Pancreas (tissue), 10 donors: ENCODE measurements at regions not wholly inside any gene's neighbourhood (a gene's known extent, or its start where the extent isn't known, plus 50 kb on each side); places are given as distances from the start of the nearest gene placed in this dataset.

Experiments used
- ATAC-seq, 4 donors: fragments of 200-7000 bp; cut with Tn5 transposase; one replicate each; pipeline versions ENCODE4 v1.8.0 to v1.9.1; 2020; ENCODE audit warnings: mild to moderate bottlenecking in 4 of 4, moderate library complexity in 4 of 4
- DNase-seq, 6 donors: peaks; one replicate each; pipeline ENCODE4 v3.0.0-alpha.2; 2020
- FAIRE-seq: peaks from 2 replicates; lab custom pipeline; 2012; peaks lifted over from hg19 to GRCh38; lab: Jason Lieb, UNC
- H3K27ac ChIP-seq, 4 donors: fragments of 200-600 bp; sonication (generic); 1 replicate in 3 of 4; 2 replicates in 1 of 4; pipeline versions ENCODE4 v1.5.0 to v1.8.0; 2020
- H3K27me3 ChIP-seq, 4 donors: fragments of 200-600 bp; one replicate each; pipeline ENCODE4 v1.8.0; 2021
- H3K36me3 ChIP-seq, 3 donors: fragments of 200-600 bp; sonication (generic) in 1 of 3; one replicate each; pipeline versions ENCODE4 v1.5.0 to v1.8.0; 2020 to 2021
- H3K4me1 ChIP-seq, 3 donors: fragments of 200-600 bp; one replicate each; pipeline ENCODE4 v1.8.0; 2021
- H3K4me3 ChIP-seq, 4 donors: fragments of 200-600 bp; sonication (generic) in 2 of 4; one replicate each; pipeline versions ENCODE4 v1.5.0 to v1.8.0; 2020 to 2021
- H3K9me3 ChIP-seq, 4 donors: fragments of 200-600 bp; one replicate each; pipeline ENCODE4 v1.8.0; 2021
- CTCF ChIP-seq, 4 donors: fragments of 200-600 bp; sonication (generic) in 3 of 4; IDR thresholded peaks; one replicate each; pipeline versions ENCODE4 v1.5.0 to v1.8.0; 2021; ENCODE audit warnings: antibody characterized with exemption in 4 of 4
- WGBS, 2 donors: extraction: QIAGEN DNeasy Blood & Tissue Kit; methylation state at CpG; one replicate each; pipeline ENCODE4 v1.1.7; 2013; 5-methylcytosine and 5-hydroxymethylcytosine counted together
- intact Hi-C, 3 donors: fragments of 100-400 bp; cut with DNase I; formaldehyde crosslinking; loops; one replicate each; pipeline versions ENCODE4 v1.11.1 to v1.14.2; 2022
- donor health status: healthy with polysubstance abuse.
- donor health status: DM: no; HTN: no; CAD: no; lungs with moderate emphysema.
- donor health status: DM: no; HTN: no; CAD: no.
- donor health status: control.
- donor health status: control.
- donor health status: Bipolar disorder and iron deficiency.
- donor health status: DM: yes; HTN: yes; CAD: no.
- donor health status: DM: no; HTN: no; CAD: no.
- donor health status: DM: no; HTN: no; CAD: no.
- donor health status: DM: yes; HTN: yes; CAD: no.

- no peak for TF ChIP-seq CTCF (IDR thresholded peaks at IDR 0.05)
- DNase-seq (no peak), ATAC-seq (no peak), FAIRE-seq (no peak)
- H3K27ac ChIP-seq = no peak overlapping the region
- no peaks in the 10 kb centered on the region for H3K27me3 ChIP-seq
- H3K4me1 ChIP-seq = no peaks in the 10 kb centered on the region
- intact Hi-C loops = no loop called here
- 26 to 29% methylated on average over 3 of the region's 3 CpGs for WGBS, 2 donors
- H3K4me3 ChIP-seq = no peak overlapping the region
- H3K9me3 ChIP-seq = no peaks in the 10 kb centered on the region
- no peaks in the 10 kb centered on the region for H3K36me3 ChIP-seq
Observed at GRCh38 chr1:191405417-191405816, 752.8 kb upstream of the RGS18 start.

GRCh38 chr1:191414981-191415640 is 743.2 kb upstream of the RGS18 start:
- Histone ChIP-seq H3K36me3 (no peaks in the 10 kb centered on the region), H3K27me3 (no peaks in the 10 kb centered on the region), H3K9me3 (no peaks in the 10 kb centered on the region), H3K4me1 (no peaks in the 10 kb centered on the region), H3K27ac (no peak overlapping the region), H3K4me3 (no peak overlapping the region)
- DNase-seq (no peak), ATAC-seq (no peak), FAIRE-seq (no peak)
- WGBS, 2 donors = 64 to 81% methylated on average over 2 of the region's 2 CpGs
- intact Hi-C loops = no loop called here
- no peak for TF ChIP-seq CTCF (IDR thresholded peaks at IDR 0.05)

GRCh38 chr1:191419842-191420241 is 738.4 kb upstream of the RGS18 start:
- WGBS, 2 donors = 59 to 69% methylated on average over 1 of the region's 1 CpG
- Histone ChIP-seq H3K27me3 (no peaks in the 10 kb centered on the region), H3K36me3 (no peaks in the 10 kb centered on the region), H3K9me3 (no peaks in the 10 kb centered on the region), H3K4me1 (no peaks in the 10 kb centered on the region), H3K4me3 (no peak overlapping the region), H3K27ac (no peak overlapping the region)
- no peak for TF ChIP-seq CTCF (IDR thresholded peaks at IDR 0.05)
- intact Hi-C loops = no loop called here
- FAIRE-seq (no peak), ATAC-seq (no peak), DNase-seq (no peak)

- 56 to 65% methylated on average over 3 of the region's 3 CpGs for WGBS, 2 donors
- TF ChIP-seq CTCF (IDR thresholded peaks at IDR 0.05) = no peak
- no peaks in the 10 kb centered on the region for H3K9me3 ChIP-seq
- no peaks in the 10 kb centered on the region for H3K36me3 ChIP-seq
- no peak overlapping the region for H3K4me3 ChIP-seq
- no peaks in the 10 kb centered on the region for H3K27me3 ChIP-seq
- no peak overlapping the region for H3K27ac ChIP-seq
- intact Hi-C loops = no loop called here
- FAIRE-seq (no peak), ATAC-seq (no peak), DNase-seq (no peak)
- no peaks in the 10 kb centered on the region for H3K4me1 ChIP-seq
Observed at GRCh38 chr1:191427593-191427992, 730.7 kb upstream of the RGS18 start.

- DNase-seq (no peak), ATAC-seq (no peak), FAIRE-seq (no peak)
- Histone ChIP-seq H3K4me3 (no peak overlapping the region), H3K9me3 (no peaks in the 10 kb centered on the region), H3K27ac (no peak overlapping the region), H3K36me3 (no peaks in the 10 kb centered on the region), H3K4me1 (no peaks in the 10 kb centered on the region), H3K27me3 (no peaks in the 10 kb centered on the region)
- TF ChIP-seq CTCF (IDR thresholded peaks at IDR 0.05) = no peak
- intact Hi-C loops = no loop called here
- 56 to 59% methylated on average over 3 of the region's 3 CpGs for WGBS, 2 donors
Observed at GRCh38 chr1:191432817-191433216, 725.4 kb upstream of the RGS18 start.
